ENCODE measurements at regions not wholly inside any gene's neighbourhood (a gene's known extent, or its start where the extent isn't known, plus 50 kb on each side); places are given as distances from the start of the nearest gene placed in this dataset.

DNA sequence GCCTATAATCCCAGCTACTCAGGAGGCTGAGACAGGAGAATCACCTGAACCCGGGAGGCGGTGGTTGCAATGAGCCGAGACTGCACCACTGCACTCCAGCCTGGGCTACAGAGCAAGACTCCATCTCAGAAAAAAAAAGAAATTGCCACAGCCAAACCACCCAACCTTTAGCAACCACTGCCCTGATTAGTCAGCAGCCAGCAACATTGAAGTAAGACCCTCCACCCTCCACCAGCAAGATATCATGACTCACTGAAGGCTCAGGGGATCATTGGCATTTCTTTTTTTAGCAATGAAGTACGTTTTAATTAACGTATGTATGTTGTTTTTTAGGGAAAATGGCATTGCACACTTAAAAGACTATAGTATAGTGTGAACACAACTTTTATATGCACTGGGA, 349.1 kb upstream of the ACVR2A start:
- H3K4me3 ChIP-seq (ENCODE audit: low read length in 3 of 3) = no peak overlapping the region
- H3K36me3 ChIP-seq (ENCODE audit: control insufficient read depth in 2 of 3, insufficient read depth in 3 of 3, low read length in 3 of 3) = no peaks in the 10 kb centered on the region
- DNase-seq (no peak), FAIRE-seq (no peak)
- intact Hi-C loops (cut with DNase I) = no loop called here
- H3K9me3 ChIP-seq (ENCODE audit: control insufficient read depth in 2 of 3, insufficient read depth in 1 of 3, low read length in 3 of 3) = no peaks in the 10 kb centered on the region
- TF ChIP-seq, protein P1, sequence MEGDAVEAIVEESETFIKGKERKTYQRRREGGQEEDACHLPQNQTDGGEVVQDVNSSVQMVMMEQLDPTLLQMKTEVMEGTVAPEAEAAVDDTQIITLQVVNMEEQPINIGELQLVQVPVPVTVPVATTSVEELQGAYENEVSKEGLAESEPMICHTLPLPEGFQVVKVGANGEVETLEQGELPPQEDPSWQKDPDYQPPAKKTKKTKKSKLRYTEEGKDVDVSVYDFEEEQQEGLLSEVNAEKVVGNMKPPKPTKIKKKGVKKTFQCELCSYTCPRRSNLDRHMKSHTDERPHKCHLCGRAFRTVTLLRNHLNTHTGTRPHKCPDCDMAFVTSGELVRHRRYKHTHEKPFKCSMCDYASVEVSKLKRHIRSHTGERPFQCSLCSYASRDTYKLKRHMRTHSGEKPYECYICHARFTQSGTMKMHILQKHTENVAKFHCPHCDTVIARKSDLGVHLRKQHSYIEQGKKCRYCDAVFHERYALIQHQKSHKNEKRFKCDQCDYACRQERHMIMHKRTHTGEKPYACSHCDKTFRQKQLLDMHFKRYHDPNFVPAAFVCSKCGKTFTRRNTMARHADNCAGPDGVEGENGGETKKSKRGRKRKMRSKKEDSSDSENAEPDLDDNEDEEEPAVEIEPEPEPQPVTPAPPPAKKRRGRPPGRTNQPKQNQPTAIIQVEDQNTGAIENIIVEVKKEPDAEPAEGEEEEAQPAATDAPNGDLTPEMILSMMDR (IDR thresholded peaks at IDR 0.05; ENCODE audit: borderline replicate concordance, extremely low read depth, insufficient read depth) = no peak
- no peak overlapping the region for H3K27ac ChIP-seq (ENCODE audit: low read depth in 2 of 2, low read length in 2 of 2)
- no peak overlapping the region for H3K9ac ChIP-seq (ENCODE audit: low read length in 3 of 3)
- H3K4me1 ChIP-seq (ENCODE audit: control insufficient read depth in 2 of 3, insufficient read depth in 2 of 3, low read depth in 1 of 3, low read length in 3 of 3) = no peaks in the 10 kb centered on the region
- no peaks in the 10 kb centered on the region for H3K27me3 ChIP-seq (ENCODE audit: control insufficient read depth, insufficient read depth, low read length)

DNA sequence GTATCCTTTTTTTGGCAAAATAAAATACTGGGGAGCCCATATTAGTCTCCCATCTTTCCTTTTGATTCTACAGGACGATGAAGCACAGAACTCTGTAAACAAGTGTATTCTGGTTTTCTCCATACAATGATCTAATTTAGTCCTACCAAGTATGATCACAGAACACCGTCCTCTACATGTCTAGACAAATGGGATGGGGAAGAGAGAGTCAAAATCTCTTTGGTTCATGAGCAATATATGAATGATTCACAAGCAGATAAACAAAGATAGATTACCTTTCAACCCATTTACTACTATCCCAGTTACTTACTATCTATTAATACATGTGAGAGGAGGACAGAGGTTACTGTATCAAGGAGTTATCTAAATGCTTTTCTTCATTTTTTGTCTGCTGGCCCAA, 352.4 kb upstream of the ACVR2A start:
- no peaks in the 10 kb centered on the region for H3K36me3 ChIP-seq (ENCODE audit: control insufficient read depth in 2 of 3, insufficient read depth in 3 of 3, low read length in 3 of 3)
- H3K27me3 ChIP-seq (ENCODE audit: control insufficient read depth, insufficient read depth, low read length) = no peaks in the 10 kb centered on the region
- no peak overlapping the region for H3K4me3 ChIP-seq (ENCODE audit: low read length in 3 of 3)
- no peaks in the 10 kb centered on the region for H3K9me3 ChIP-seq (ENCODE audit: control insufficient read depth in 2 of 3, insufficient read depth in 1 of 3, low read length in 3 of 3)
- no peak overlapping the region for H3K9ac ChIP-seq (ENCODE audit: low read length in 3 of 3)
- TF ChIP-seq, protein P1 (IDR thresholded peaks at IDR 0.05; ENCODE audit: borderline replicate concordance, extremely low read depth, insufficient read depth) = no peak
- FAIRE-seq = no peak
- H3K4me1 ChIP-seq (ENCODE audit: control insufficient read depth in 2 of 3, insufficient read depth in 2 of 3, low read depth in 1 of 3, low read length in 3 of 3) = no peaks in the 10 kb centered on the region
- intact Hi-C loops (cut with DNase I) = no loop called here
- DNase-seq = no peak
- H3K27ac ChIP-seq (ENCODE audit: low read depth in 2 of 2, low read length in 2 of 2) = no peak overlapping the region

DNA sequence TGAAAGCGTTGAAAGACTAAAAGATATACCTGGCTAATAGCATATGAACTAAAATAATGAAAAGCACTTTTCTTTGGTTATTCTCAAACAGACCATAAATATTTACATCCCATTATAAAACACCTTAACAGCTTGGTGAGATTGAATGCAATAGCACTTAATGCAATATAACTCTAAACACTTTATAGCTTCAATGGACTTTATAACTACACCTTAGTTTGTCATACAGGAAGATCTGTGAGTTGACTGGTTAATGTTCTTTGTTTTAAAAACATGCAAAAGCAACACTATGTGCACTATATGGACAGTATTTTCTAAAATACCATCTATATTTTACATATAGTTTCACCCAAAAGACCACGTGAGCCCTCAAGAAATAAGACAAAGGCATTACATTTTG, 353.3 kb upstream of the ACVR2A start:
- no peak for DNase-seq
- Histone ChIP-seq H3K27ac (ENCODE audit: low read depth in 2 of 2, low read length in 2 of 2) (no peak overlapping the region), H3K27me3 (ENCODE audit: control insufficient read depth, insufficient read depth, low read length) (no peaks in the 10 kb centered on the region), H3K4me3 (ENCODE audit: low read length in 3 of 3) (no peak overlapping the region), H3K36me3 (ENCODE audit: control insufficient read depth in 2 of 3, insufficient read depth in 3 of 3, low read length in 3 of 3) (no peaks in the 10 kb centered on the region), H3K9me3 (ENCODE audit: control insufficient read depth in 2 of 3, insufficient read depth in 1 of 3, low read length in 3 of 3) (no peaks in the 10 kb centered on the region), H3K9ac (ENCODE audit: low read length in 3 of 3) (no peak overlapping the region), H3K4me1 (ENCODE audit: control insufficient read depth in 2 of 3, insufficient read depth in 2 of 3, low read depth in 1 of 3, low read length in 3 of 3) (no peaks in the 10 kb centered on the region)
- intact Hi-C loops (cut with DNase I) = no loop called here
- TF ChIP-seq, protein P1 (IDR thresholded peaks at IDR 0.05; ENCODE audit: borderline replicate concordance, extremely low read depth, insufficient read depth) = no peak
- FAIRE-seq = no peak

All from kidney (tissue), 13 donors.